GM21528 (cell line): ENCODE measurements at regions not wholly inside any gene's neighbourhood (a gene's known extent, or its start where the extent isn't known, plus 50 kb on each side); places are given as distances from the start of the nearest gene placed in this dataset.
"Not testable (repeated sequence)": the region's sequence is repeated elsewhere in the genome, so short reads cannot be mapped to it uniquely, and the experiment has no call there.

Experiments
- ATAC-seq: cut with Tn5 transposase; IDR thresholded peaks from one replicate; pipeline ENCODE4 v1.9.1; 2021; ENCODE audit warnings: mild to moderate bottlenecking, moderate library complexity; ENCODE audit not compliant: unreplicated experiment, low FRiP score

GRCh38 chr16:29175411-29176153 is 190.7 kb downstream of the LAT start:
- not testable (repeated sequence) for ATAC-seq

GRCh38 chr16:29173371-29174305 is 188.8 kb downstream of the LAT start:
- not testable (repeated sequence) for ATAC-seq

- ATAC-seq = not testable (repeated sequence)
Observed at GRCh38 chr16:29172098-29172724, 187.4 kb downstream of the LAT start.

- ATAC-seq = not testable (repeated sequence)
Observed at GRCh38 chr16:29171296-29171695, 186.4 kb downstream of the LAT start.

- ATAC-seq = not testable (repeated sequence)
Observed at GRCh38 chr16:29170393-29171119, 185.7 kb downstream of the LAT start.

- ATAC-seq = not testable (repeated sequence)
Observed at GRCh38 chr16:29169295-29169994, 184.6 kb downstream of the LAT start.

GRCh38 chr16:29168515-29169259 is 183.8 kb downstream of the LAT start:
- ATAC-seq = not testable (repeated sequence)

- ATAC-seq = not testable (repeated sequence)
Observed at GRCh38 chr16:29164442-29165089, 179.7 kb downstream of the LAT start.

- ATAC-seq = not testable (repeated sequence)
Observed at GRCh38 chr16:29160171-29160570, 175.3 kb downstream of the LAT start.

GRCh38 chr16:29159603-29160002 is 174.8 kb downstream of the LAT start:
- ATAC-seq = not testable (repeated sequence)

GRCh38 chr16:29158785-29159184 is 173.9 kb downstream of the LAT start:
- no peak for ATAC-seq

- not testable (repeated sequence) for ATAC-seq
Observed at GRCh38 chr16:29158031-29158784, 173.4 kb downstream of the LAT start.

GRCh38 chr16:29157051-29157923 is 172.4 kb downstream of the LAT start:
- not testable (repeated sequence) for ATAC-seq

- ATAC-seq = no peak
Observed at GRCh38 chr16:29156511-29156910, 171.7 kb downstream of the LAT start.

- ATAC-seq = not testable (repeated sequence)
Observed at GRCh38 chr16:29155866-29156200, 171.0 kb downstream of the LAT start.

- ATAC-seq = not testable (repeated sequence)
Observed at GRCh38 chr16:29155131-29155865, 170.4 kb downstream of the LAT start.
